Large intestine (tissue), 3 donors: ENCODE measurements at regions not wholly inside any gene's neighbourhood (a gene's known extent, or its start where the extent isn't known, plus 50 kb on each side); places are given as distances from the start of the nearest gene placed in this dataset.

Source experiments
- DNase-seq, 2 donors: peaks; one replicate each; pipeline versions ENCODE4 v3.0.0 to v3.0.0-alpha.2; 2013
- H3K27ac ChIP-seq: one replicate; pipeline ENCODE4 v1.5.1; 2013; ENCODE audit warnings: low read length
- H3K27me3 ChIP-seq: 2 replicates; pipeline ENCODE4 v1.6.1; 2013; ENCODE audit warnings: low read length; ENCODE audit not compliant: control insufficient read depth, insufficient read depth
- H3K36me3 ChIP-seq: 2 replicates; pipeline ENCODE4 v1.6.1; 2013; ENCODE audit warnings: low read length; ENCODE audit not compliant: control insufficient read depth, insufficient read depth
- H3K4me1 ChIP-seq: one replicate; pipeline ENCODE4 v1.6.1; 2013; ENCODE audit warnings: low read length; ENCODE audit not compliant: control insufficient read depth, insufficient read depth
- H3K4me3 ChIP-seq: one replicate; pipeline ENCODE4 v1.5.1; 2013; ENCODE audit warnings: low read length
- H3K9me3 ChIP-seq: one replicate; pipeline ENCODE4 v1.6.1; 2013; ENCODE audit warnings: mild to moderate bottlenecking, low read depth, low read length, moderate library complexity; ENCODE audit not compliant: control insufficient read depth
- WGBS: methylation state at CpG from one replicate; pipeline ENCODE4 v1.1.5; 2013; ENCODE audit warnings: low lambda C conversion rate; ENCODE audit not compliant: insufficient coverage; 5-methylcytosine and 5-hydroxymethylcytosine counted together

DNA sequence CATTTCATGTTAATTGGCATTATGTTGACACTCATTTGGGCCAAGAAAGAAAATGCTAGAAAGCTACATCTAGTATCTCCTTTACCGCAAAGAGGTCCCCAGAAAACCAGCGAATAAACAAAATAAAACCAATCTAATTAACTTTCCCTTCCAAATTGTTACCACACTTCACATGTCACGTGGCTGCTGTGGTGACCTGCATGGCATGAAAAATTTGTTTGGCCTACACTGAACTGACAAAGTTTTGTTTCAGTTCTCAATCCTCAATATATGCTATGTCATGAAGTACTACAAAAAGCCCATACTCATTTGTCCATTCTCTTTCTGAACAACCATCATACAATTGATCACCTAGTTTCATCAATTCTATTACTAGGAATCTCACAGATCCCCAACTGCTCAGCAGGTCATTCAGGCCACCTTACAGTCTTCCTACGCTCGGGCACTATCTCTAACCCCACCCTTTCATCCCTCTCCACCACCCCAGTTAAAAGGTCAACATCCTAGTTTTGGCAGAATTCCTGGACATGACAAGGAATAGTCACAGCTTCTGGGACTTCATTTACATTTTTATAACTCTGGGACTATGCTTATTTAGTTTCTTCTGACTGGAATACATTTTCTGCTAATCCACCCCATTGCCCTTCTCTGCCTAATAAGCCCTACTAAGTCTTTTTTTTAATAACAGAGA lies 480.4 kb downstream of the IGSF11 start:
- no peak overlapping the region for H3K27ac ChIP-seq
- H3K4me1 ChIP-seq = no peaks in the 10 kb centered on the region
- no peak for DNase-seq
- no peak overlapping the region for H3K4me3 ChIP-seq
- no peaks in the 10 kb centered on the region for H3K36me3 ChIP-seq
- H3K27me3 ChIP-seq = no peaks in the 10 kb centered on the region
- H3K9me3 ChIP-seq = no peaks in the 10 kb centered on the region
- WGBS = 100% methylated on average over 1 of the region's 5 CpGs

DNA sequence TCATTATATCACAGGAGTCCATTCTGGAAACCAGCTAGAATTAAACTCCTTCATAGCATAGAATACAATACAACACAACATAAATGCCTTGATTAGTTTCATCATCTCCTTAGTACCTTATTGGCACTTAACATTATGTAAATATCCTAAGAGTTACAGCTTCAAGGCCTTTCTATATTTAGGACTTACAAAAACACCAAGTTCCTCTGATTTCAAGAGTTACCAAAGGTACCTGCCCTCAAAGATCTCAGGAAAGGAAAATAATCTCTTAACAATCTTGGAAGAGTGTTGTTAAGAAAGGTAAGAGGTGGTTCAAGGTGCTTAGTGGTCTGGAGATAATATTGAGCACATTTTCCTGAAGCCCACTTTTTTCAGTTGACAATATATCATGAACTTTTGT lies 477.7 kb downstream of the IGSF11 start:
- DNase-seq = no peak
- H3K27ac ChIP-seq = no peak overlapping the region

DNA sequence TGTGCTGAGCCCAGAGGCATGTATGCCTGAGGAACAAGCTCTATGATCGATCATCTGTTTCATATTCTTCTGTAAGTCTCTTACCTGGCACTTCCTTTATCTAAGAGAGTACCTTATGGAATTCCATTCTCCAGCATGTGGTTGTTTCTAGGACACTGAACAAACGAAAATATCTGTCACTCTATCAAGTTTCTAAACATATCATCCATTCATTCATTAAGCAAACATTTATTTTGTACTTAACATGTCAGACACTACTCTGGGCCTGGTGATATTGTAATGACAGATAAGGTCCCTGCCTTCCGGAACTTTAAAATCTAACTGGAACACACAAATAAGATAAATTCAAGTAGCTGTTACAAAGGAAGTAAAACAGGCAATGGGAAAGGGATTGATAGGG lies 477.1 kb downstream of the IGSF11 start:
- Histone ChIP-seq H3K4me3 (no peak overlapping the region), H3K4me1 (no peaks in the 10 kb centered on the region), H3K36me3 (no peaks in the 10 kb centered on the region), H3K27ac (no peak overlapping the region), H3K27me3 (no peaks in the 10 kb centered on the region), H3K9me3 (no peaks in the 10 kb centered on the region)
- WGBS = 29% methylated on average over 2 of the region's 3 CpGs
- no peak for DNase-seq

More for the DNA sequence above, 477.7 kb downstream of the IGSF11 start:
- Histone ChIP-seq H3K4me3 (no peak overlapping the region), H3K9me3 (no peaks in the 10 kb centered on the region), H3K27me3 (no peaks in the 10 kb centered on the region), H3K4me1 (no peaks in the 10 kb centered on the region), H3K36me3 (no peaks in the 10 kb centered on the region)

DNA sequence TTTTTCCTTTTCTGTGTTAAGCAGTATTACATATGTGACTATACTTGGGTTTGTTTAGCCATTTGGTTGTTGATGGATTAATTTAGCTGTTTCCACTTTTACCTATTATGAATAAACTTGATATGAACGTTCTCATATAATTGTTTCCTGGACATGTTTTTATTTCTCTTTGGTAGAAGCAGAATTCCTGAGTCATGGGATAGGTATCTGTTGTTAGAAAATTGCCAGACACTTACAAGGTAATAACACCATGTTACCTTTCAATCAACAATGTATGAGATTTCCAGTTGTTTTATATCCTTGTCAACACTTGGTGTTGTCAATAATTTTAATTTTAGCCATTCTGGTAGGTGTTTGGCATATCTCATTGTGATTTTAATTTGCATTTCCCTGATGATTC lies 475.4 kb downstream of the IGSF11 start:
- DNase-seq = no peak
- WGBS = 86% methylated on average over 1 of the region's 1 CpG
- Histone ChIP-seq H3K9me3 (no peaks in the 10 kb centered on the region), H3K4me3 (no peak overlapping the region), H3K27me3 (no peaks in the 10 kb centered on the region), H3K36me3 (no peaks in the 10 kb centered on the region), H3K27ac (no peak overlapping the region), H3K4me1 (no peaks in the 10 kb centered on the region)

DNA sequence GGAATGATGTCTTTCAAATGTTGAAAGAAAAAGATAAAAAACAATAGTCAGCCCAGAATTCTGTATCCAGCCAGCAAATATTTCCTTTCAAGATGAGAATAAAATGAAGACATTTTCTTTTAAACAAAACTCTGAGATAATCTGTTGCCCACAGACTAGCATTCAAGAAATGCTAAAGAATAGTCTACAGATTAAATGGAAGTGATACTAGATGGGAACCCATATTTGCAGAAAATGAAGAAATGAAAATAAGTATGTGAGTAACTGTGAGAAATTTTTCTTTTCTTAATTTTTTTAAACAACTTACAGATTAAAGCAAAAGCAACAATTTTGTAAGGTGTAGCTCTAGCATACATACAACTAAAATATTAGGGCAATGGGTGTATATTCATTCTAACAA lies 469.8 kb downstream of the IGSF11 start:
- Histone ChIP-seq H3K4me1 (no peaks in the 10 kb centered on the region), H3K9me3 (no peaks in the 10 kb centered on the region), H3K36me3 (no peaks in the 10 kb centered on the region), H3K27me3 (no peaks in the 10 kb centered on the region), H3K4me3 (no peak overlapping the region), H3K27ac (no peak overlapping the region)
- no peak for DNase-seq

DNA sequence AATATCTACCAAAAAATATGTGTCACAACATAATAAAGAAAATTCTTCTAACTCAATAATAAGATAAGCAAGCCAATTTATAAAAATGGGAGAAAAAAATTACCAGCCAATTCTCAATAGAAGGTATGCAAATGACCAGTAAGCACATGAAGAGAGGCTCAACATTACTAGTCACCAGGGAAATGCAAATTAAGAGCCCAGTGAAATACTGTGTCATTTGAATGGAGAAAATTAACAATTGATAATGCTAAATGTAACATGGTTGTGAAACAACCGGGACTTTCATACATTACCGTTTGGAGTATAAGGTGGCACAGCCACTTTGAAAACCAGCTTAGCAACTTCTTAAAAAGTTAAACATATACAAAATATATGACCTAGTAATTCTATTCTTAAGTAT lies 460.7 kb downstream of the IGSF11 start:
- Histone ChIP-seq H3K4me1 (no peaks in the 10 kb centered on the region), H3K27ac (no peak overlapping the region), H3K9me3 (peaks cover 7% of the 10 kb centered on the region), H3K36me3 (no peaks in the 10 kb centered on the region), H3K27me3 (no peaks in the 10 kb centered on the region), H3K4me3 (no peak overlapping the region)
- DNase-seq = no peak
- no CpG with 5 or more reads among the region's 2 CpGs for WGBS

DNA sequence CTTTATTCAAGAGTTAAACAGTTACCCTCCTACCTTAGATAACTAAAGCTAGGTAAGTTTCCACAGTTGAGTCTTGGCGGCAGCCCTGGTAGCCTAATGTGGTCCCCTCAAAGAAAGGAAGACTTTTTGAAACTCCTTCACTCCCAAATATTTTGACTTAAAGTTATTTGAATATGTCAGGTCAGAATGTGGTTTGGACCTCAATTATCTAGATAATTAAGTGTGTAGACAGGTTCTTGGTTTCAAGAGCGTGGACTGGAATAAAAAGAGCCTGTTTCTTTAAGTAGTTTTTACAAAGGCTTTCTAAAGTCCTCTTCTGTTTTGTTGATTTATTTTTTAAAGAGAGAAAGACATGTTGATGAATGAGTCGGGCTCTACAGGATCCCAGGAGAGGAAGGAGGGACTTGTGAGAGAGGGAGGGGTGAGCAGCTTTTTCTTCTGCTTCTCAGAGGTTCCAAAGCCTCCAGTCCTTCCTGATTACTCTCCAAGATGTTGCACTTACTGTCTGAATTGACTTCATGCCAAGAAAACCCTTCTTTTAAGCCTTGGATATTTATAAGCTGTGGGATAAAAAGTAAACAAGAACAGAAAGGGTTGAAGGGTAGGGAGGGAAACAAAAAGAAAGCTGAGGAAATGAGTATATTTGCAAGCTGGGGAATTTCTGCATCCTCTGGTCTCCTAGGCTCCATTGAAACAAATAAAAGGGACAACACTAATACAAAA lies 457.4 kb downstream of the IGSF11 start:
- peaks cover under 1% of the 10 kb centered on the region for H3K9me3 ChIP-seq
- WGBS = no CpG with 5 or more reads among the region's 3 CpGs
- H3K4me3 ChIP-seq = no peak overlapping the region
- H3K4me1 ChIP-seq = no peaks in the 10 kb centered on the region
- no peak overlapping the region for H3K27ac ChIP-seq
- no peaks in the 10 kb centered on the region for H3K36me3 ChIP-seq
- peak; percentile 45 to 63 for DNase-seq
- no peaks in the 10 kb centered on the region for H3K27me3 ChIP-seq

DNA sequence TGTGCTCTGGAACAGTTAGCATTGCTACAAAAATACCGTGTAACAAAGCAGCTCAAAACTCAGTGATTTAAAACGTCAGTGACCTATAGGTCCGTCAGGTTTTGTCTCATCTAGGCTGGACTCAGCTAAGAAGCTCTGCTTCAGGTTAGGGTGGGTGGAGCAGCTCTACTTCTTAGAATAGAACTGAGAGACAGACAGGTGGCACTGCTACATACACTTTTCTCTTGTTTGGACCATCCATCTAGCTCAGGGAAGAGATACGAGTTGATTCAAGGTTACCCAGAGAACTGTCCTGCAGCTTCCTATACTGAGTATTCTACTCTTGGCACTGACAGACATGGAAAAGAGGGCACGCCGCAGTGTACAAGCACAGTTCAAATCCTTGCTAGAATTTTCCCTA lies 456.1 kb downstream of the IGSF11 start:
- Histone ChIP-seq H3K4me1 (no peaks in the 10 kb centered on the region), H3K27ac (no peak overlapping the region), H3K27me3 (no peaks in the 10 kb centered on the region), H3K9me3 (no peaks in the 10 kb centered on the region), H3K36me3 (no peaks in the 10 kb centered on the region), H3K4me3 (no peak overlapping the region)
- WGBS = no CpG with 5 or more reads among the region's 6 CpGs
- DNase-seq = no peak

DNA sequence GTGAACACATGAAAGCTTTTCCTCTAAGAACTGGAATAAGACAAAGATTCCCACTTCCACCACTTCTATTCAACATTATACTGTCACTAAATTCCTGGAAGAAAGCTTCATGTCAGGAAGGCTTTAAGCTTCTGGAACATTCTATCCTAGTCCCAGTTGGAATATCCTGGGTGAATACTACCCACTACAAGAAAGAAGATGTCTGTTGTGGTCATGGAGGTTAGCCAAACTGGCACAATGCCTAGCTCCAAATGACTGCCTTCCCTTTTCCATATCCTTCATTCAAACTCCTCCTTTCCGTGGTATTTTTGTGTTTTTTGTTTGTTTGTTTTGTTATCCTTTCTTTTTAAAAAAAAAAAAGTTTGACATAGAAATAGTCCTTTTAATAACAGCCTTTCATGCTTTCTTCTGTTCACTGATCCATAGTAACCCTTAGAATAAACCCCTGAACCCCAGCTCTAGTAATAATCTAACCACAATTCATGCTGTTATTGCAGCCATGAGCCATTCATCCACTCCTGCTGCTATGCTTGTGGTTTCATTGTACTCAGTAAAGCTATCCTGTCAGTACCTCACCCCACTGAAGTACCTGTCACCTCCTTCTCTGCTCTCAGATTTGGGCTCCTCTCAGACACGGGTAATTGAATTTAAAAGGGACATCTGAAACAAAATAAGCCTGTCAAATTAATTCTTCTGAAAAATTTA lies 447.5 kb downstream of the IGSF11 start:
- no peaks in the 10 kb centered on the region for H3K27me3 ChIP-seq
- 80% methylated on average over 2 of the region's 2 CpGs for WGBS
- H3K36me3 ChIP-seq = no peaks in the 10 kb centered on the region
- no peaks in the 10 kb centered on the region for H3K4me1 ChIP-seq
- no peak overlapping the region for H3K4me3 ChIP-seq
- no peak overlapping the region for H3K27ac ChIP-seq
- DNase-seq = no peak
- no peaks in the 10 kb centered on the region for H3K9me3 ChIP-seq

DNA sequence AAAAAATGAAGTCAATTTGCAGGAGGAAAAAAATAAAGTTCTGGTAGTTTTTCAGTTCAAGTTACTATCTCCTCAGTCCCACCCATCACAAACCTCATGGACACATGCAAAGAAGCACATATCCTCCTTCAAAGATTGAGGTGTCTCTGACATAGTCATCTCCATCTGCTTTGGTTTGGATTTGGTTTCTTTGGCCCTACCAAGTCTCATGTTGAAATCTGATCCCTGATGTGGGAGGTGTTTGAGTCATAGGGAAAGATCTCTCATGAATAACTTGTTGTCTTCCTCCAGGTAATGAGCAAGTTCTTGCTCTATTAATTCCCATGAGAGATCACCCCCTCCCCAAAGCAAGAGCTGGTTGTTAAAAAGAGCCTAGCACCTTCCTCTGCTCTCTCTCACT lies 446.8 kb downstream of the IGSF11 start:
- no peaks in the 10 kb centered on the region for H3K36me3 ChIP-seq
- H3K27ac ChIP-seq = no peak overlapping the region
- no peaks in the 10 kb centered on the region for H3K9me3 ChIP-seq
- DNase-seq = no peak
- no peaks in the 10 kb centered on the region for H3K4me1 ChIP-seq
- no peaks in the 10 kb centered on the region for H3K27me3 ChIP-seq
- no peak overlapping the region for H3K4me3 ChIP-seq

DNA sequence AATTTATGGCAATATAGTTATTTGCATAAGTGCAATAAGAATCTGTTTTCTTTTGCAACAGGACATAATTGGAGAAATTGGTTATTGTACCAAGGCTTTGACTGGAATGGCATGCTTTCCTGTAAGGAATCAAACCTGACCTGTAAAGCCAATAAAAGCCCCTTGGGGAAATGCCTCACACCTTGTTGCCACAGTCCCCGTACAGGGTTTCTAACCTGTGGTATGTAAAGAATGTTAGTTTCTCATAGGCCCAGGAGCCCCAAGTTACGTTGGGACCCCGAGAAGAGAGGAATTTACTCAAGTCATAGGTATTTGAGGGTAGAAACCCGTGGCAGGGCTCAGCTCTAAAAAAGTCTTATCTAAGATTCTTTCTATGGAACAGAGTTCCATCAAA lies 441.4 kb downstream of the IGSF11 start:
- no peak overlapping the region for H3K4me3 ChIP-seq
- no peak overlapping the region for H3K27ac ChIP-seq
- H3K9me3 ChIP-seq = no peaks in the 10 kb centered on the region
- no peaks in the 10 kb centered on the region for H3K4me1 ChIP-seq
- no CpG with 5 or more reads among the region's 4 CpGs for WGBS
- no peaks in the 10 kb centered on the region for H3K27me3 ChIP-seq
- no peak for DNase-seq
- H3K36me3 ChIP-seq = no peaks in the 10 kb centered on the region
